ENCODE measurements at regions not wholly inside any gene's neighbourhood (a gene's known extent, or its start where the extent isn't known, plus 50 kb on each side); places are given as distances from the start of the nearest gene placed in this dataset.

DNA sequence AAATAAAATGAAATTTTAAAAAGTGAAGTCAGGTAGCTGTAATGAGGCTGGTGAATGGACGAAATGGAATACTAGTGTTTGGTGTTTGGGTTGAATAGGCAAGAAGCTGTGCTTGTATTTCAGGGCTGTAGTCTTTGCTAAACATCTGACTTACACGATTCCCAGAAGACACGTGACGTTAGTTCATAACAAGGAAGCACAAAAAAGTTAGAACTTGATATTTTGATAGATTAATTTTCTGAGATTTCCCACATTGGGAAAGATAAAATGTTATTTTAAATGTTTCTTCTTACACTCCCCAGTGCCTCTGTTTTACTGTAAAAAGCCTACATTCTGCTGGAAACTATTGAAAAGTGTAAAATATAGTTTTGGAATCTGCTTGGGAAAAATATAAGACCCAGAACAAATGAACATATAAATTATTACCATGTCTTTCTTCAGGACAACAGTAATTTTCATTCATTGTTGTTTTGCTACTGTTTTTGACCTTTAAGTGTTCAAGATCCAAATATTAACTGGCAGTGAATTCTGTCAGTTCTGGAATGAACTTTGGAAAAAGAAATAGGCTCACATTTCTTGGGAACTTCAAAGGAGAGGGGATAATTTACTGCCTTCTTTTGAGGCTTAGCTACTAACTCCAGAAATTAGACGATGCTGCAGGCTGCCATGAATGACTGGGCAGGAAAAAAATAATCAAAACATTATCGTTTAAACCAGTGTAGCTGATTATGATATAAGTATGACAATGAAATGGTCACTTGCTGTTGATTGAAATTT is 241.3 kb downstream of the SLITRK6 start:
- Histone ChIP-seq H2BK20ac (ENCODE audit: low read depth, low read length) (no peak overlapping the region), H4K8ac (ENCODE audit: low read depth in 2 of 2, low read length in 2 of 2) (no peak overlapping the region), H3K4ac (ENCODE audit: low read depth, low read length) (no peak overlapping the region), H3K4me3 (ENCODE audit: insufficient read depth, low read depth, low read length) (no peak overlapping the region), H3K9me1 (ENCODE audit: insufficient read depth, low read length) (no peaks in the 10 kb centered on the region), H3K9me3 (ENCODE audit: control insufficient read depth, insufficient read depth, low read length) (no peaks in the 10 kb centered on the region), H3K27me3 (ENCODE audit: control insufficient read depth, insufficient read depth, low read length) (no peaks in the 10 kb centered on the region), H3K56ac (ENCODE audit: extremely low read depth, insufficient read depth, low read length) (no peak overlapping the region), H2BK15ac (ENCODE audit: low read depth, low read length) (no peak overlapping the region), H3K27ac (ENCODE audit: insufficient read depth, low read length) (no peak overlapping the region), H4K5ac (ENCODE audit: low read depth, low read length) (no peak overlapping the region; the same call in 1 of the 2 replicates), H2AK5ac (ENCODE audit: low read depth, low read length) (no peak overlapping the region), H3K4me1 (ENCODE audit: control insufficient read depth, insufficient read depth, low read length) (no peaks in the 10 kb centered on the region), H4K91ac (ENCODE audit: insufficient read depth, low read depth, low read length) (no peak overlapping the region), H2AFZ (replicated peaks; ENCODE audit: low read length, poor library complexity) (no peak overlapping the region), H3K79me1 (ENCODE audit: low read depth in 1 of 2, low read length in 2 of 2) (no peaks in the 10 kb centered on the region), H3K36me3 (ENCODE audit: control insufficient read depth, insufficient read depth, low read length) (no peaks in the 10 kb centered on the region), H2BK120ac (ENCODE audit: low read depth, low read length) (no peak overlapping the region), H3K18ac (ENCODE audit: low read depth, low read length) (no peak overlapping the region), H2AK9ac (replicated peaks; ENCODE audit: low read depth, low read length, poor library complexity) (no peak overlapping the region), H2BK5ac (ENCODE audit: low read depth, low read length, poor library complexity, severe bottlenecking) (no peak overlapping the region), H3K4me2 (ENCODE audit: low read depth, low read length) (no peak overlapping the region), H3K23ac (ENCODE audit: low read depth, low read length) (0 out of 2 replicates have a peak overlapping the region, but pooled peaks have one; percentile 63), H4K20me1 (ENCODE audit: insufficient read depth, low read length) (no peaks in the 10 kb centered on the region), H3K14ac (replicated peaks; ENCODE audit: low read depth, low read length) (no peak overlapping the region), H3K9ac (ENCODE audit: low read depth, low read length) (no peak overlapping the region)
- dilution Hi-C loops (cut with HindIII; ENCODE audit: low sequenced_read_pairs, unreplicated experiment) = no loop called here
- no CpG with 5 or more reads among the region's 6 CpGs for WGBS, 2 experiments (ENCODE audit: extremely low coverage in 2 of 2, insufficient read length in 1 of 2)
- in situ Hi-C loops (cut with MboI; ENCODE audit: low sequenced_read_pairs) = no loop called here
- ATAC-seq (ENCODE audit: low read depth) = no peak
- intact Hi-C loops (cut with micrococcal nuclease) = loop anchor here (2.0 kb wide), 1 partner anchor 29 kb away; no protein-coding TSS in a partner anchor
- ChIA-PET CTCF (no interaction called here), POLR2A (ENCODE audit: unreplicated experiment) (no interaction called here)
- TF ChIP-seq MXI1 (IDR thresholded peaks at IDR 0.05; ENCODE audit: borderline replicate concordance, low read depth, low read length) = no peak
- TF ChIP-seq SMC3 (IDR thresholded peaks at IDR 0.05; ENCODE audit: low read depth, low read length) = no peak
- TF ChIP-seq MAFK (IDR thresholded peaks at IDR 0.05; ENCODE audit: low read depth, low read length) = no peak
- no peak for TF ChIP-seq CEBPB (IDR thresholded peaks at IDR 0.05; ENCODE audit: low read depth, low read length)
- no peak for TF ChIP-seq RCOR1 (IDR thresholded peaks at IDR 0.05; ENCODE audit: insufficient replicate concordance, low read length)
- TF ChIP-seq CHD1 (IDR thresholded peaks at IDR 0.05; ENCODE audit: low read depth, low read length) = no peak
- TF ChIP-seq POLR2A (IDR thresholded peaks at IDR 0.05; ENCODE audit: low read depth, low read length) = no peak
- no peak for TF ChIP-seq MAZ (IDR thresholded peaks at IDR 0.05; ENCODE audit: borderline replicate concordance, low read depth, low read length)
- TF ChIP-seq RFX5 (IDR thresholded peaks at IDR 0.05; ENCODE audit: low read depth, low read length) = no peak
- no peak for TF ChIP-seq RAD21 (IDR thresholded peaks at IDR 0.05; ENCODE audit: low read length)
- no peak for TF ChIP-seq NFE2L2 (IDR thresholded peaks at IDR 0.05; ENCODE audit: low read depth, low read length)
- TF ChIP-seq CTCF (conservative IDR thresholded peaks at IDR 0.05; ENCODE audit: low read depth, low read length) = no peak
- no peak for TF ChIP-seq FOS (IDR thresholded peaks at IDR 0.05; ENCODE audit: low read depth, low read length)
- TF ChIP-seq, protein P1, sequence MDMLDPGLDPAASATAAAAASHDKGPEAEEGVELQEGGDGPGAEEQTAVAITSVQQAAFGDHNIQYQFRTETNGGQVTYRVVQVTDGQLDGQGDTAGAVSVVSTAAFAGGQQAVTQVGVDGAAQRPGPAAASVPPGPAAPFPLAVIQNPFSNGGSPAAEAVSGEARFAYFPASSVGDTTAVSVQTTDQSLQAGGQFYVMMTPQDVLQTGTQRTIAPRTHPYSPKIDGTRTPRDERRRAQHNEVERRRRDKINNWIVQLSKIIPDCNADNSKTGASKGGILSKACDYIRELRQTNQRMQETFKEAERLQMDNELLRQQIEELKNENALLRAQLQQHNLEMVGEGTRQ (IDR thresholded peaks at IDR 0.05; ENCODE audit: low read depth, low read length) = no peak
- no peak for TF ChIP-seq ELK1 (IDR thresholded peaks at IDR 0.05; ENCODE audit: borderline replicate concordance, low read depth, low read length)
- TF ChIP-seq BHLHE40 (IDR thresholded peaks at IDR 0.05; ENCODE audit: low read depth, low read length) = no peak
- no peak for DNase-seq
- no TSS peak for BruUV-seq (replicated peaks)

Data from IMR-90 (cell line).